GM19463 (cell line): ENCODE measurements at regions not wholly inside any gene's neighbourhood (a gene's known extent, or its start where the extent isn't known, plus 50 kb on each side); places are given as distances from the start of the nearest gene placed in this dataset.

Experiments used
- ATAC-seq: cut with Tn5 transposase; IDR thresholded peaks from one replicate; pipeline ENCODE4 v1.9.1; 2021; ENCODE audit warnings: mild to moderate bottlenecking, moderate library complexity; ENCODE audit not compliant: unreplicated experiment

- no peak for ATAC-seq
Measured at GRCh38 chr13:74219566-74219965, 85.4 kb upstream of the KLF12 start.

GRCh38 chr13:74218291-74218690 lies 84.1 kb upstream of the KLF12 start:
- ATAC-seq = no peak

GRCh38 chr13:74217811-74218210 lies 83.6 kb upstream of the KLF12 start:
- ATAC-seq = no peak

GRCh38 chr13:74215420-74215819 lies 81.2 kb upstream of the KLF12 start:
- no peak for ATAC-seq

- ATAC-seq = no peak
Measured at GRCh38 chr13:74214321-74214720, 80.1 kb upstream of the KLF12 start.

- no peak for ATAC-seq
Measured at GRCh38 chr13:74210693-74211393, 76.6 kb upstream of the KLF12 start.

- no peak for ATAC-seq
Measured at GRCh38 chr13:74206855-74207254, 72.7 kb upstream of the KLF12 start.

GRCh38 chr13:74206061-74206561 lies 71.9 kb upstream of the KLF12 start:
- ATAC-seq = no peak

GRCh38 chr13:74205313-74205690 lies 71.1 kb upstream of the KLF12 start:
- ATAC-seq = no peak

- no peak for ATAC-seq
Measured at GRCh38 chr13:74204602-74205312, 70.6 kb upstream of the KLF12 start.

- no peak for ATAC-seq
Measured at GRCh38 chr13:74203576-74203975, 69.4 kb upstream of the KLF12 start.

- ATAC-seq = no peak
Measured at GRCh38 chr13:74202129-74202813, 68.1 kb upstream of the KLF12 start.

GRCh38 chr13:74201530-74201929 lies 67.3 kb upstream of the KLF12 start:
- ATAC-seq = no peak

GRCh38 chr13:74200081-74200480 lies 65.9 kb upstream of the KLF12 start:
- no peak for ATAC-seq

GRCh38 chr13:74197677-74198429 lies 63.6 kb upstream of the KLF12 start:
- ATAC-seq = no peak

- ATAC-seq = no peak
Measured at GRCh38 chr13:74194846-74195245, 60.6 kb upstream of the KLF12 start.

GRCh38 chr13:74193391-74193790 lies 59.2 kb upstream of the KLF12 start:
- ATAC-seq = no peak

GRCh38 chr13:74191410-74191809 lies 57.2 kb upstream of the KLF12 start:
- no peak for ATAC-seq

GRCh38 chr13:74190999-74191398 lies 56.8 kb upstream of the KLF12 start:
- no peak for ATAC-seq

- ATAC-seq = no peak
Measured at GRCh38 chr13:74187564-74187963, 53.4 kb upstream of the KLF12 start.

- ATAC-seq = no peak
Measured at GRCh38 chr13:74184283-74184682, 50.1 kb upstream of the KLF12 start.
